GM13977 (cell line): ENCODE measurements at regions not wholly inside any gene's neighbourhood (a gene's known extent, or its start where the extent isn't known, plus 50 kb on each side); places are given as distances from the start of the nearest gene placed in this dataset.

Experiments used
- DNase-seq: peaks from one replicate; pipeline ENCODE4 v3.0.0; 2012; ENCODE audit warnings: low spot score
- in situ Hi-C: fragments of 300-500 bp; cut with MboI; formaldehyde crosslinking; loops from one replicate; pipeline ENCODE4 v1.12.0; 2022; ENCODE audit warnings: low sequenced_read_pairs, low pct_unique_long_range_greater_than_20kb, mixed read lengths, inconsistent platforms; ENCODE audit not compliant: unreplicated experiment
- TF ChIP-seq, protein P1 (sequence below): IDR thresholded peaks from 2 replicates; pipeline ENCODE4 v1.5.1; 2012; ENCODE audit warnings: mild to moderate bottlenecking, control low read depth; ENCODE audit not compliant: insufficient read depth; ENCODE audit errors: extremely low read depth, missing control alignments

- TF ChIP-seq, protein P1, sequence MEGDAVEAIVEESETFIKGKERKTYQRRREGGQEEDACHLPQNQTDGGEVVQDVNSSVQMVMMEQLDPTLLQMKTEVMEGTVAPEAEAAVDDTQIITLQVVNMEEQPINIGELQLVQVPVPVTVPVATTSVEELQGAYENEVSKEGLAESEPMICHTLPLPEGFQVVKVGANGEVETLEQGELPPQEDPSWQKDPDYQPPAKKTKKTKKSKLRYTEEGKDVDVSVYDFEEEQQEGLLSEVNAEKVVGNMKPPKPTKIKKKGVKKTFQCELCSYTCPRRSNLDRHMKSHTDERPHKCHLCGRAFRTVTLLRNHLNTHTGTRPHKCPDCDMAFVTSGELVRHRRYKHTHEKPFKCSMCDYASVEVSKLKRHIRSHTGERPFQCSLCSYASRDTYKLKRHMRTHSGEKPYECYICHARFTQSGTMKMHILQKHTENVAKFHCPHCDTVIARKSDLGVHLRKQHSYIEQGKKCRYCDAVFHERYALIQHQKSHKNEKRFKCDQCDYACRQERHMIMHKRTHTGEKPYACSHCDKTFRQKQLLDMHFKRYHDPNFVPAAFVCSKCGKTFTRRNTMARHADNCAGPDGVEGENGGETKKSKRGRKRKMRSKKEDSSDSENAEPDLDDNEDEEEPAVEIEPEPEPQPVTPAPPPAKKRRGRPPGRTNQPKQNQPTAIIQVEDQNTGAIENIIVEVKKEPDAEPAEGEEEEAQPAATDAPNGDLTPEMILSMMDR = no peak
- DNase-seq = no peak
- in situ Hi-C loops = no loop called here
These were observed 207.1 kb upstream of the DEPDC1 start for GRCh38 chr1:68703921-68704354.

DNA sequence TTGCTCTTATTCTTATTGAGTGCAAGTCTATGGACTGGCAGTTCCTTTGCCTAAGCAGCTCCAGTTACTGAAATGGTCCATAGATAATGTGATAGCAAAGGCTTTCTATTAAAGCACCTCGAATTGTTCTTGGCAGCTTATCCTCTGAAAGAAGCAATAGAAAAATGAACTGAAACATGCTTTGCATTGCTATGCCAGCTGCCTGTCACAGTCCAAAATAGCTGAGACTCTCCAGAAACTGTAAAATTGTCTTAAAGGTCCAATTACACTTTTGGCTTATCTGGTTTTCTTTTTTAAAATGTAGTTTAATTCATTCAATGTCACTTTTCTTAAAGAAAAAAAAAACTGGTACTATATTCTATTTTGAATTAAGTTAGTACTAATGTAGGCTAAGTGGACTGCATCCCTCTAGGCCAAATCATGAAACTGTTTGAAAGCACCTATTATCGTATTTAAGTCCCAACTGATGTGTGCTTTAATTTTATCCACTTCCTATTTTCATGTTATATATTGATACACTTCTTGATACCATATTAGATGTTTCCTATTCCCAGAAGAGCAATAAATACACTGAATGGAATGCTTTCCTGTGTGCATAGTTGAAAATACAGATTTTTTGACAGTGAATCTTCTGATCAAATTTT is 208.0 kb upstream of the DEPDC1 start:
- TF ChIP-seq, protein P1 = no peak
- in situ Hi-C loops = no loop called here
- DNase-seq = no peak

GRCh38 chr1:68705466-68705865 is 208.6 kb upstream of the DEPDC1 start:
- TF ChIP-seq, protein P1 = no peak
- DNase-seq = no peak
- in situ Hi-C loops = no loop called here

GRCh38 chr1:68706639-68707317 is 209.9 kb upstream of the DEPDC1 start:
- TF ChIP-seq, protein P1 = no peak
- in situ Hi-C loops = no loop called here
- DNase-seq = no peak

DNA sequence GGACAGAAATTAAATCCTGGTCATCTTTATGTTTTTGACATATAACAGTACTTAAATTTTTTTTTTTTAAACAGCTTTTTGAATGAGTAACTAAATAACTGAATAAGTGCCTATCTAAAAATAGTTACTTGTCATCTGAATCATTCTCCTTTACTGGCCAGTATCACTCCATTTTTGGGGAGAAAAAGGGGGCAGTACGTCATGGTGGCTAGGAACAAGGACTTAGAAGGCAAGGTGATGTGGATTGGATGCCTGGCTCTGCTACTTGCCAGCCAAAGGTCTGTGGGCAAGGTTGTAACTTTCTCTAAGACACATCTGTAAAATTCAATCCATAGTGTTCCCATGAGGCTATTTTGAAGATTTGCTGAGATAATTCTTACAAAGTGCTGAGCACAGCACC is 220.4 kb upstream of the DEPDC1 start:
- TF ChIP-seq, protein P1 = no peak

GRCh38 chr1:68720476-68720875 is 223.6 kb upstream of the DEPDC1 start:
- no peak for DNase-seq
- TF ChIP-seq, protein P1 = no peak
- in situ Hi-C loops = no loop called here

More for the DNA sequence above, 220.4 kb upstream of the DEPDC1 start:
- no peak for DNase-seq
- in situ Hi-C loops = no loop called here
